AML-193 (cell line): ENCODE measurements at regions not wholly inside any gene's neighbourhood (a gene's known extent, or its start where the extent isn't known, plus 50 kb on each side); places are given as distances from the start of the nearest gene placed in this dataset.
"Not testable (repeated sequence)": the region's sequence is repeated elsewhere in the genome, so short reads cannot be mapped to it uniquely, and the experiment has no call there.

Experiments
- DNase-seq, 2 experiments: peaks; one replicate each; lab custom pipeline; 2025; lab: John Stamatoyannopoulos, UW

DNA sequence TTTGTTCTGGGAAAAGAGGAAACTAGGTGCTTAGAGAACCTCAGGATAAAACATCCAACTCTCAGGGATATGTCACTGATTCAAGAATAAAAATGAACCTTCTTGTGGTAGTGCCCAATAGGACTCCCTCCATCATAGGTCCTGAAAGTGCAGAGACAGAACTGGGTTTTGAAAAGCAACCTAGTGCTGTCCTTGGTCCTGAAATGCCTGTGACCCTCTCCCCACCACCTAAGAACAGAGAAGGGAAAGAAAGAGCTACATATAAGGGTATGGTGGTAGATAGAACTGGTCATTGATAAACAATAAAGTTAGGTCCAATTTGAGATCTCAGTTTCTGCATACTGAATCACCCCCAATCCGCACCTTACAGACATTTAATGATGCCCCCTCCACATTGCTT, 953.3 kb downstream of the XPNPEP1 start:
- peak in 1 of 2 experiments; percentile 3 for DNase-seq

DNA sequence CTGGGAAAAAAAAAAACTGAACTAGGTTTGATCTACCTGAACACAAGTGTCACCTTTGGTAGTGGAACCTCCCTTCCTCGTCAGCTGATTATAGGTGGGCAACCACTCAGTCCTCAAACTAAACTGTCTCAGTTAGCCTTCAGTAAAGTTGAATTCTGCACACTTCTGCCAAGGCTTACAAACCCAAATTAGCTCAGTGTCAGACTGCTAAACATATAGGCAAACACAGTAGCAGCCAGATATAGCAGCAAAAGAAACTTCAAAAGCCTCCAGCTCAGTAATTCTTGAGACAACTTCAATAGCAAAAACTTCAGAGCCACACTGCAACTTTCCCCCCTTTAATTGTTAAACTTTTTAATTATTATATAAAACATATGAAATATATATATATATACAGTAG, 956.9 kb downstream of the XPNPEP1 start:
- no peak for DNase-seq

DNA sequence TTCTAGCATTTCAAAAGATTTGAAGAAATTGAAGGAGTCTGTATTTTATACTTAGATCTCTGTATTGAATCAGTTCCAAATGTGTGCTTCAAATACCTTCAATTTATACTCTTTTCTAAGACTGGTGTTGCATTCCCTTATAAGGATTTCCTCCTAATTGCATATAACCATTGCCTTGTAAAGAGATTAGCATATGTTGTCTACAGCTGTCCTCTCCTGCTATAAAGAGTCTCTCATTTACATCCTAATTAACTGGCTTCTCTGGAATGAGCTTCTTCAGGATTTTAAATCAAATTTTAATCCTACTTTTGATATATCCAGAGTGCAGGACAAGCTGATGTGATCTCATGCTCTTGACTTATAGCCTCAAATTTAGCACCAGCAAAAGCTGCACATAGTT, 957.3 kb downstream of the XPNPEP1 start:
- no peak for DNase-seq

DNA sequence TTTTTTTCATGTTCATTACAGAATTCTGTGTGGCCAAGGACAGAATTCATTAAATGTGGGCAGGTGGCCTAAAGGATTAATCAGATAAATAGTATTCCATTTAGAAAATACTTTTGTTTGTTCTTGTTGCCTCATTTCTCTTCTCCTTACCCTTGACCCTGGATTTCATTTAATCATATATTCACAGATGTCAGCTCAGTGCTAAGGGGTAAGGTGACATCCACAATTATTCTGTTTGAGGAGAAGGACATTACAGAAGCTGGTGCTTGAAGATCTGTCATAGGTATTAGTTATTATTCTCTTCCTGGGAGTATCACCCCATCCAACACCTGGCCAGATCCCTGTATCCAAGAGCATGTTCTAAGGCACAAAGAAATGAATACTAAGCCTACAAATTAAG, 961.1 kb downstream of the XPNPEP1 start:
- no peak for DNase-seq

DNA sequence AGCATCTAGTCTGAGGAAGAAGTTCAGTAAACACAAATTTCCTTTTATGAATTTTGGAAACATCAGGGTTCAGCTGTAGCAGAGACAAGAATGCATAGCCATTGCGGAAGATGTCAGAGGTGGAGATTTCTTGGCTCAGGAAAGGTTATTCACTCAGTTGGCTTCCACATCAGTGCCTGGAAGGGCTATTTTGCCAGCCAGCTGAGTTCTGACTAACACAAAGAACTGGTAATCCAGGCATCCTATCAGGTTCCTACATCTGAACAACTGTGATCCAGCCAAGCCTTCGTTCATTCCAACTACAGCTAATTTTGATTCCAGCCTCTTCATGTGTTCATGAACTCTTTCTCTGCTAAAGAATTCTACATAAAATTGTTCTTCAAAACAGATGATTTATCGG, 965.6 kb downstream of the XPNPEP1 start:
- DNase-seq: no peak

DNA sequence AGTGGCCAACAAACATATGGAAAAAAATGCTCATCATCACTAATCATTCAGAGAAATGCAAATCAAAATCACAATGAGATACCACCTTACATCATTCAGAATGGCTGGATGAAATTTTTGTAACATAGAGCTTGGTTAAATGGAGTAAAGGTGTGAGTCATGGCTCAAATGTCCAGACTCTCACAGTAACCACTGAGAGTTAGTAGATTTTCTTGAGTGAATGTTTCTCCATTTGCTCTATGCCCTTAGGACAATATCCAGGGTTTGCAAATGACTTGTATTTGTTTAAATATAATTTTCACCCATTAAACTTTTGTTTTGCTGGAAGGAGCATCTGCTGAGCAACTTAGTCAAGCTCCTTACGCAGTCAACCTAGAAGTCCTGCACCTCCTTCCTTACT, 967.2 kb downstream of the XPNPEP1 start:
- no peak for DNase-seq

DNA sequence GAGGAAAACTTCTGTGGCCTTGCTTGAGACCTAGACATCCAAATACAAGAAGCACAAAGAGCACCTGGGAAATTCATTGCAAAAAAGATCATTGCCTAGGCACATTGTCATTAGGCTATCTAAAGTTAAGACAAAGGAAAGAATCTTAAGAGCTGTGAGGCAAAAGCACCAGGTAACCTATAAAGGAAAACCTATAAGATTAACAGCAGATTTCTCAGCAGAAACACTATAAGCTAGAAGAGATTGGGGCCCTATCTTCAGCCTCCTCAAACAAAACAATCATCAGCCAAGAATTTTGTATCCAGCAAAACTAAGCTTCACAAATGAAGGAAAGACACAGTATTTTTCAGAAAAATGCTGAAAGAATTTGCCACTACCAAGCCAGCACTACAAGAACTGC, 1003.3 kb downstream of the XPNPEP1 start:
- not testable (repeated sequence) for DNase-seq

DNA sequence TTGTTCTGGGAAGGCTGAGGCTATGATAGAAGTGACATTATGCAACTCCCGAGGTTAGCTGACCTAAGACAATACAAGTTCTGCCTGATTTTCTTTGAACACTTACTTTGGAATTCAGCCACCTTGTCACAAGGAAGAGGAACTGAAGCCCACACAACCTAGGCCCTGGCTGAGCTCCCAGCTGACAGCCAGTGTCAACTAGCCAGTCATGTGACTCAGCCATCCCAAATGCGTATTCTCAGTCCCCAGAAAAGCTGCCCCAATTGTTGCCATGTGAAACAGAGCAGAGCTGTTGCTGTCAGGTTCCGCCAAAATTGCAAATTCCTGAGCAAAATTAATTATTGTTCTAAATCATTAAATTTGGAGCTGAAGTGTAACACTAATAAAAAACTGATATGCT, 1010.0 kb downstream of the XPNPEP1 start:
- no peak for DNase-seq

DNA sequence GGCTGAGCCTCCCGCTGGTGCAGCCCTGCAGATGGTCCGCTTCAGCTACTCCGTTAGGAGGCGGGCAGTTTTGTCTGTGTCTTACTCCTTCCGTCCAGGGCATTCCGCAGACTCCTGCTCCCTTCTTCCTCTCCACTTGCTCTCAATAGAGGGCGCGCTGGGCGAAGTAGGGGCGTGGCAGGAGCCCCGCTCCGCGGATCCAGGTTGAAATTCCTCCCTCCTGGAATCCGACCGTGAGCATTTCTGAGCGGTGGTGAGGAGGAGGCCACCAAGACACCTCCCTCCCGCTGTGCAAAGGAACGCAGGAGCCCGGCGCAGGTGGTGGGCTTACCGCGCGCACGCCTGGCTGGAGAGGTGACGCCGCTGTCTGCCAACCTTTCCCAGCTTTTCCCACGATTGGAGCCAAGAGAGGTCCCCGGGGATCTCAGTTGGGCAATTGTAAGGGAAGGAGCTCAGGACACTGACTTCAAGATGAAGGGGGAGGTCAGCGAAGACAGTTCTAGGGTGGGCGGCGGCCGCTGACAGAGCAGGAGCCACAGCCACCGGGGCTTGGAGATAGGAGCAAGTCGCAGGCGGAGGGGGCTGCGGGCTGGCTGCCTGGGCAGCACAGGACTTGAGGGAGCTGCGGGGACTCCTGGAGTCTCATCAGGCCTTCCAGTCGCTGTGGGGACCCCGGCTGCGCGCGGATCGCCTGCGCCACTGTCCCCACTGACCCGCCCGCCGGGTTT, 1011.3 kb downstream of the XPNPEP1 start:
- no peak for DNase-seq

DNA sequence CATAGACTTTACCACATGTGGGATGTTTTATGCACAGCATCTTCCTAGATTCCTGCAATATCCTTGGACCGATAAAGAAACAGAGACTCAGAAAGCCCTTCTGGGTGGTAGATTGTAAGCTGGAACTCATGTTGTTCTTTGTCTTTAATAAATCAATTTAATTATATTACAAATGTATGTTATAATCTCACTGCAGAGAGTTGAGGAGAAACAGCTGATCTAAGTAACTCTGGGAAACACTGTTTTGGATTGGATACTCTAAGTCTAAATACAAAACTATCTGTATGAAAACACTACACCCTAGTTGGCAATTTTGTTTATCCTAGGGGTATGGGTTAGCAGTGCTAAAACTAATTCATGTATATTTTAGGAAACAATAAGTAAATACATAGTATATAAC, 1015.2 kb downstream of the XPNPEP1 start:
- no peak for DNase-seq

DNA sequence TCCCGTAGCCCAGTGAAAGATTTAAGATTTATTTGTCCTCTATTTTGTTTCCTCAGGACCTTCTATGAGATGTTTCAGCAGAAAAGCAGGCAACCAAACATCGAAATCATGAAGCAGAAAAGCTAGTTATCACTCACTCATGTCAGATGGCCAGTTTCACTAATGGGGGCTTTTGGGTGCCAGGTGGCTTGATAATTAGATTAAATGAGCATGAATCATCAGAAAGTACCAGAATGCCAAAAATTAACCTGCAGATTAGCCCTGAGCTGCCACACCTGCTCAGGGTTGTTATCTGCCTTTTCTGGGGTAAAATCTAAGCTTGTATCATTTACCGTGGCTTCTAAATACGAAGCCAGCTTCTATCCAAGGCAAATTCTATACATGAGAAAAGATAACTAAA, 1017.5 kb downstream of the XPNPEP1 start:
- no peak for DNase-seq

DNA sequence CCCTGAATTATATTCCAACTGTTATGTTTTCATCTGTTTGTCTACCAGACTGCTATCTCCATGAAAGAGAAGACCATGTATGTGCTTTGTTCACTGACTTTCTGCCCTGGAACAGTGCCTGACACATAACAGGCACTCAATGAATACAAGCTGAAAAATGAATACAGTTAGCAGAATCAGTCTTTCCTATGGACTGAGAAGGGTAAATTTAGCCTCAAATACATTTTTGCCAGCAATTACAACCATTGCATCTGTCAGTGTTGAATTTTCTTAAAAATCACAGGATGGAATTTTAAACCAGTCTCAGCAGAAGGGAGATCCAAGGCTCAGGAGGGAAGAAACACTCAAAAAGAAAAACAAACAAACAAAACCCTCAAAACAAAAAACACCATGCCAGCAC, 1018.1 kb downstream of the XPNPEP1 start:
- no peak for DNase-seq

DNA sequence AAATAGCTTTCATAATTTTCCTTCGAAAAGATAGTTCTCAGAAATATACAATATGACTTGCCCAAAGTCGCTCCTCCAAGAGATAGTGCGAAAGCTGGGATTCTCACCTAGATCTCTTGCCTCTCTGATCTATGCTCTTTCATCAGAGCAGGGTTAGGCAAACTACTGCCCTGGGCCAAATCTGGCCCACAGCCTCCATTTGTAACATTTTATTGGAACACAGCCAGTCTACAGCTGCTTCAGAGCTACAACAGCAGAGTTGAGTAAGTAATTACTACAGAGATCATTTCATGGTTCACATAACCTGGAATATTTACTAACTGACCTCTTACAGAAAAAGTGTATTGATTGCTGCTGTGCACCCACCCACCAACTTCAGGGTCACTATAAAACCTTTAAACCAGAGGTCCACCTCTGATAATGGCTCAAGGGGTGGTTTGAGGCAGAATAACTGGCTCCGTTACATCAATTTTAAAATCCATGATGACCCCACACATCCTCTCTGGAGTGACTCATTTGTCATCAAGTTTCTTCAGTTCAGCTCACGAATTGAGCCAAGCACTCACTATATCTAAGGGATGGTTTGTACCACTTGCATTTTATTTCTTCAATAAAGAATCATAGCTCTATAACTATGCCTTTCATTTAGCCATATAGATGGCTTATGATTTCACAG, 1019.0 kb downstream of the XPNPEP1 start:
- DNase-seq: no peak

DNA sequence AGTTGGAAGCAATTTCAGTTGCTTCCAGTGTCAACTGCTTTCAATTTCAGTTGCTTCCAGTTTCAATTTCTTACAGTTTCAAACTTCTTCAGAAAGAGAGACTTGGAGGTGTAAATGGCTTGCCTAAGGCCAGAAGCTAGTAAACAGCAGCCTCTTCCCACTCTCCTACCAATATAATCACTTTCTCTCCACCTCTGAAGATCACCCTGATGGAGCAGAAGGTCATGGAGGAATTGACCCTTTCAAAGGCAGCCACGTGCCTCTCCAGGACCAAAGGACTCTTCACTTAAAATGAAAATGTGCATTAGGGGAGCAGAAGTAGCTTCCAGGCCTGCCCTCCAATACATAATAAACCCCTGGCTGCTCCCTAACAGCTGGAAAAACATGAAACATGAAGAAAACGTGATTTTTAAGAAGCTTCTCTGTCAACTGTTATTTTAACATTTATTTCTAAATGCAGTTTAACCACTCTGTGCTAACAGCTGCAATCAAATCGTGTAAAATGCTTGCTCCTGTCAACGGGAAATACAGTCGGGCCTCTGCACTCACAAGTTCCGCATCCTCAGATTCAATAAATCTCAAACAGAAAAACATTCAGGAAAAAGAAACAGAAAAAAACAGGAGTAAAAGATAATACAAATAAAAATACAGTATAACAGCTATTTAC, 1020.6 kb downstream of the XPNPEP1 start:
- DNase-seq: no peak

DNA sequence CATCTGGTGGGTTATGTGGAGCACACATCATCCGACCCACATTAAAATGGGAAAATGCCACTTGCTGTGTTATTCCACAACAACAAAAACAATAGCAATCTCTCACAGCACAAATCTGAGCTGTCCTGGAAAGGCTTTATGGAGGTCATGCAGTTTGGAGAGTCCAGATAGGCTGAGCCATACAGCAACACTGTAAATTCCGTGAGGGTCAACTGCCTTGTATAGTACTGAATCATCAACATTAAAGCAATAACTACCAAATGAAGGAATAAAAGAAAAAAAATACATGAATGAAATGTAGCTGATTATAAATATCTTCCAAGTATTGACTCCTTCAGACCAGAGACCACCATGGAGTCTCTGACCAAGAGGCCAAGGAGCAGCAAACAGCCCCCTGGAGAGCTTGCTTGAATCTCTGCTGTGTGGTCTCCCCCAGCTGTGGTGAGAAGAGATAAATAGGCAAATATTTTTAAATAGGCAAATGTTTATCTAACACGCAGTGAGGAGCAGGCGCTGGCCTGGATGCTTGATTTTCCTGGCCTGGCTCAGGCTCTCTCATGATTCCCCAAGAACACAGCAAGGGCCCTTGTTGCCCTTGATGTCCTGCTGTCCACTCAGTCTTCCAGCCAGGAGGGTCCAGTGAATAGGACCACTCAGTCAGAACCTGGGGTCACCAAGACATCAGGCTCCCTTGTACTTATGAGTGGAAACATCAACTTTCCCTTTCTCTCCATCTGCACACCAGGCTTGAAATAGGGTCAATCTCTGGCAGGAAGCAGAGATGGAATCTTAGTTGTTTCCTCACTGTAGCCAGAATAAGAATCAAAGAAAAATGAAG, 1021.3 kb downstream of the XPNPEP1 start:
- no peak for DNase-seq

DNA sequence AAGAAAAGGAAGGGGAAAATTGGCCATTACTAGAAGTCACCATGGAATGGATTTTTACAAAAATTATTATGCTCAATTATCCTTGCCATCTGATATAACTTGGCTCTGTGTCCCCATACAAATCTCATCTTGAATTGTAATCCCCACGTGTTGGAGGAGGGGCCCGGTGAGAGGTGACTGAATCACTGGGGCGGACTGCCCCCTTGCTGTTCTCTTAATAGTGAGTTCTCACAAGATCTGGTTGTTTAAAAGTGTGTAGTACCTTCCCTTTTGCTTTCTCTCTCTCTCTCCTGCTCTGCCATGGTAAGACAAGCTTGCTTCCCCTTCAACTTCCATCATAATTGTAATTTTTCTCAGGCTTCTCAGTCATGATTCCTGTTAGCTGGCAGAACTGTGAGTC, 1023.6 kb downstream of the XPNPEP1 start:
- no peak for DNase-seq

DNA sequence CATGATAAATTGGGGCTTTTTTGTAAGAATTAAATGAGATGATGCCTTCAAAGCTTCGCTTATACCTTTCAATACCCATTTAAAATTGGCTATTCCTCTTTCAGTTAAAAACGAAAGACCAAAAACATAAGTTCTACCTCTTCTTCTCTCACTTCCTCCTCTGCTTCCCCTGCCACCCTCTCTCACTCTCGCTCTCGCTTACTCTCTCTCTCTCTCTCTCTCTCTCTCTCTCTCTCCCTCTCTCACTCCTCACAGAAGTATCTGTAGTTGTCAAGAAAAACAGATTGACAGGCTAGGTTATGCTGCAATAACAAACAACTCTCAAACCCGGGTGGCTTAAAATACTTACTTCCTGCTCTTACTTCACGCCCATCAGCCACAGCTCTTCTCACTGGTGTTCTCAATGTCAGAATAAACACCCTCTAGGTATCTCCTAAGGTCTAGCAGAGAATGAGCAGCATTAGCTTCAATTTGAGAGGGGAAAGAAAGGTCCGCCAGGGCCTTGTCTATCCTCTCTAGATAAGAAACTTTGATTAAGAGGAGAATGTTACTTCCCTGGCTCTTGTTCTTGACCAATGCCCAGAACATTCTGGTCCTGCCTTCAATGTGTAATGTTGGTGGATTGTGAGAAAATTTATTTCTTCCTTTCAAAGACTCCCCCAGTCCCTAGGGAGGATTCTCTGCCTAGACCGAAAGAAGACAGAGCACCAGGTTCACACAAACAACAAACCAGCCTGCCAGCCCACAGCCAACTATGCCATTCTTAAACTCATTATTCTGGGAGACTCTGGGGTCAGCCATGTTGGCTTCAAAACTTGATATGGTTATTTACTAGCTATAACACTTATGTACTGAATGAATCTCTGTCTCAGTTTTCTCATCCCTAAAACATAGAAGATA, 1028.7 kb downstream of the XPNPEP1 start:
- no peak for DNase-seq

DNA sequence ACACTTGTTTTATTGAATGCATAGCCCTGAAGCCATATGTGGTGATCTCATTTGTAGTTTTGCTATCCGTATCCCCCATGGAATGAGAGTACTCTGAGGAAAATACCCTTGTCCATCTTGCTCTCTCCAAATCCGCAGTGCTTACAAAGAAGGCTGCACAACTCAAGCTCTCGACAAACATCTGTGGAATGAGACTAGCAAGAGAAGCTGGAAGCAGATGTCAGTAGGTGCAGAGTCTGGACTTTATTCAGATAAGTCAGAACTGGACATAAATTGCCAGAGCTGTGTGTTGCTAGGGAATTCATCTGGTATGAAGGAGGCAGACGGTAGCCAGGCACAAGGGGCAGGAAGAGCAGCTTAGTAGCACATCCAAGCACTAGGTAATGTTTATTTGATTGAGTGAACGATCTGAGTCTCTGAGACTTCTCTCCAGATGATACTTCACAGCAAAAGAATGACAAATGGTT, 1046.2 kb downstream of the XPNPEP1 start:
- no peak for DNase-seq

DNA sequence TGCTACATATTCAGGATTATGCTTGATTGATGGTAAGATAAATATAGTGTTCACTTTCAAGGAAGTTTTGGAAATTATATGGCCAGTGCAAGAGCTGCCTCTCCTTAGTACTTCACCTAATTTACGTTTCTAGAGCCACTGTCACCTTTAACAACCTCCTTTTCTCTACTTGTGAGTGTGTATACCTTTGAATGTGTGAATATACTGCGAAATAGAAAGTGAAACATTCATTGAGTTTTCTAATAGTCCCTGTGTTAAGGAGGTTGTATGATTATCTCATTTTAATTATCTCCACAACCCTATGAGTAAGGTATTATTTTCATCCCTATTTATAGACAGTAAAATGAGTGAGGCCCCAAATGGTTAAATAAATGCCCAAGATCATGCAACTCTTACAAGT, 1050.5 kb downstream of the XPNPEP1 start:
- no peak for DNase-seq

DNA sequence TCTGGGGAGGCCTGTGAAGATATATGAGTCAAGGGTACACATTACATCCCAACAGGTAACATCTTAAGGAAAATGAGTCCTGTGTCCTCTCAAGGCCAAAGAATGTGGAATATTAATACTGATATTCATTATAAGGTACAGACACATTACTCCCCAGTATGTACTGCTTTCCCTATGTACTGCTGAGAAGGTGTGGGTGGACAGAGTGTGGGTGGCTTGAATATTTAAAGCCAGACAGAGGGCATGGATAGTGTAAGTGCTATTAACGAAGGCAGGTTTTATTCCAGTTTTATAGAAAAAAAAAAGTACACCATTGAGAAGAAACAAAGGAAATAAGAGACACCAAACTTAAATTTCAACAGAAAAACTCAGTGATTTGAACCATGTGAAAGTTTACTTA, 1054.4 kb downstream of the XPNPEP1 start:
- DNase-seq: no peak

DNA sequence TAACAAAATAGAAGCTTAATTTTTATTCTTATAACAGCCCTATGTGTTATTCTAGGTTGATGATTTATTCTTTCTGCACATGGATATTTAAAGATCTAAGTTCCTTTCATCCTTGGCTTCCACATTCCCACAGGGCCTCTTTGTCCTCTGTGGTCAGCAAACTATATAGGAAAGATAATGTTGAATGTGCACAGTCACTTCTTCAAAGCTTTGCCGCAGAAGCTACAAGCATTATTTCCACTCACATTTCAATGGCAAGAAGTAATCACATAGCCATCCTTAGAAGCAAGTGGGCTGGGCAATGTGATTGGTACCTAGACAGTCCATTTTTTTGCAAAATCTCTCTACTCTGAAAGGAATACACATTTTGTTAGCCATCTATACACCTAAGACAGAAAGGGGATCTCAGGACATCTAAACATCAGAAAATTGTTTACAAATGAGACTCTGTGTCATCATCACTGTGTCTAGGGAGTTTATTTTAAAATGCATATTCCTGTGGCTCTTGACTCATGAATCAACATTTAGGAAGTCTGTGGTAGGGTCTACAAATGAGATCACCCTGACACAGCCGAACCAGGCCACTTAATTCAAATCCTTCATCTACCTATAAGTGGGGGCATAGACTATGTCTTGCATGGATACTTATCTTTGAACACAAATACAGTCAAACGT, 1060.5 kb downstream of the XPNPEP1 start:
- DNase-seq: no peak
